SH-SY5Y (cell line): ENCODE measurements at regions not wholly inside any gene's neighbourhood (a gene's known extent, or its start where the extent isn't known, plus 50 kb on each side); places are given as distances from the start of the nearest gene placed in this dataset.

Source experiments
- GATA2 ChIP-seq: IDR thresholded peaks from 2 replicates; pipeline ENCODE4 v1.6.1; 2011; ENCODE audit warnings: mild to moderate bottlenecking, low read depth, low read length
- GATA3 ChIP-seq: IDR thresholded peaks from 2 replicates; pipeline ENCODE4 v1.6.1; 2011; ENCODE audit warnings: low read depth, mild to moderate bottlenecking, low read length, moderate library complexity

GRCh38 chr2:34836361-34836760, 1237.3 kb upstream of the FAM98A start:
- no peak for TF ChIP-seq GATA2
- no peak for TF ChIP-seq GATA3

GRCh38 chr2:34831096-34831495, 1232.0 kb upstream of the FAM98A start:
- TF ChIP-seq GATA3 (no peak), GATA2 (no peak)

GRCh38 chr2:34828481-34828880, 1229.4 kb upstream of the FAM98A start:
- no peak for TF ChIP-seq GATA2
- TF ChIP-seq GATA3, result no peak

- TF ChIP-seq GATA2, result no peak
- no peak for TF ChIP-seq GATA3
These were observed 1228.3 kb upstream of the FAM98A start for GRCh38 chr2:34827398-34827797.

GRCh38 chr2:34825686-34826085, 1226.6 kb upstream of the FAM98A start:
- TF ChIP-seq GATA3 (no peak), GATA2 (no peak)

DNA sequence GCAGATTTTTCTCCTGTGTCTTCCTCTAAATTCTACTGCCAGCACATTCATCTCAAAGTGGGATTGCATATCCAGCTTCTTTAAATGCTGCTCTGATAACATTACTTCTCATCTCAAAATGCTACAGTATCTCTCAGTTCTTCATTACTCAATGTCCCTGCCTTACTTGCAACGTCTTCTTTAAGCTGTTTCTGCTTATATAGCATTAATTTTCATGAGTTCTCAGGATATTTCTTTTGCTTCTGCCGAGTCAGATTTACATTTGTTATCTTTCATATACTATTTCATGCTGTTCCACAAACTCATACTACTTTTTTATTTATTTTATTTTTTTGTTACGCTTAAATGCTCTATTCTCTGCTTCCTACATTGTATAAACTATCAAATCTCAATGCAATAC, 1223.5 kb upstream of the FAM98A start:
- TF ChIP-seq GATA2 (no peak), GATA3 (no peak)

- TF ChIP-seq GATA2, result no peak
- TF ChIP-seq GATA3, result no peak
These were observed 1216.1 kb upstream of the FAM98A start for GRCh38 chr2:34815052-34815741.

GRCh38 chr2:34810456-34810855, 1211.4 kb upstream of the FAM98A start:
- no peak for TF ChIP-seq GATA2
- TF ChIP-seq GATA3, result no peak

DNA sequence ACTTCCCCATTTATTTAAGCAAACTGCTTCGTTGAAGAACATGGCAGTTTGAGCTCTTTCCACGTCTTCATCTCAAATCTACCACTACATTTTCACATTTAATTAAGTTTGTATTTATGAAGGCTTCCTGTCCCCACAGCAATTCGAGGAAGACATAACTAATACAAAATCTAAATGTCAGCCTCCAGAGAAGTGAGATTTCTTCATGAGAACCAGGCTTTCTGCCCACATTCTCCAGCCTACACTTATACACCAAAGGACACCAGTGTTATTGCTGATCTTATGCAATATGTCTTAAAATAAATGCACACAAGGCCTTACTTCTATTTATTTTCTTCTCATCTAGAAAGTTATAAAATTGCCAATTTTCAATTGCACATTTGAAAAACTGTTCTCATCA, 1209.3 kb upstream of the FAM98A start:
- TF ChIP-seq GATA2, result no peak
- TF ChIP-seq GATA3, result no peak

DNA sequence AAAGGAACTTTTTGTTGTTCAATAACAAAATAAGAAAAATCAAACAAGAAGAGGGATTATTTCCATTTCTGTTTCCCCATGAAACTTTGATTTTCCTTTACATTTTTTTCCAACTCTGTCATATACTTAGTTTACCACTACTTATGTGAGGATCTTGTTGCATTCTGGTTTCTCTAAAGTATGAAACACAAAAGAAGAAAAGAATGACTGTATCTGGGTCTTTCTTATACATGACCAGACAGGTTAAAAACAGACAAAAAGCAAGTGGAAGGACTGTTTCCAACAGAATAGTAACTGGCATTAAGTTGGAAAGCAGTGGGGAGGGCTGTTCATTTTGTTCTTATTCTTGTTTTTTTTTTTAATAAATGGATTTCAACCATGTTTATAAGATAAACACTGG, 1207.8 kb upstream of the FAM98A start:
- no peak for TF ChIP-seq GATA2
- TF ChIP-seq GATA3, result no peak

- no peak for TF ChIP-seq GATA3
- TF ChIP-seq GATA2, result no peak
These were observed 1207.3 kb upstream of the FAM98A start for GRCh38 chr2:34806396-34806795.

- TF ChIP-seq GATA3 (no peak), GATA2 (no peak)
These were observed 1200.5 kb upstream of the FAM98A start for GRCh38 chr2:34799556-34799955.

DNA sequence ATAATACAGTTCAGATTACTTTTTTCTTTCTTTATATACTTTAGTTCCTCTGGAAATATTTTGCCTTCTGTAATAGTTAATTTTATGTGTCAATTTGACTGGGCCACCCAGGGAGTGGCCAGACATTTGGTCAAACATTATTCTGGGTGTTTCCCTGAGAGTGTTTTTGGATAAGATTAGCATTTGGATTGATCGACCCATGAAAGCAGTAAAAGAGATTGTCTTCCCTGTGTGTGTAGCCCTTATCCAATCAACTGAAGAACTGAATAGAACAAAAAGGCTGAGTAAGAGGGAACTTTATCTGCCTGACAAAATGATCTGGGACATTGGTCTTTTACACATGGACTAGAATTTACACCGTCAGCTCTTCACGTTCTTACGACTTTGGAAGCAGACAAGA, 1190.1 kb upstream of the FAM98A start:
- TF ChIP-seq GATA2 (no peak), GATA3 (no peak)

- TF ChIP-seq GATA3, result no peak
- TF ChIP-seq GATA2, result no peak
These were observed 1188.2 kb upstream of the FAM98A start for GRCh38 chr2:34787341-34787740.

- TF ChIP-seq GATA2 (no peak), GATA3 (no peak)
These were observed 1186.2 kb upstream of the FAM98A start for GRCh38 chr2:34785206-34785785.
